CD14-positive monocyte (primary cell): ENCODE measurements at regions not wholly inside any gene's neighbourhood (a gene's known extent, or its start where the extent isn't known, plus 50 kb on each side); places are given as distances from the start of the nearest gene placed in this dataset.

ENCODE experiments used
- DNase-seq, 3 donors: peaks; one replicate each; pipeline ENCODE4 v3.0.0-alpha.2; 2011 to 2022
- H2AFZ ChIP-seq: 2 replicates; pipeline ENCODE4 v1.6.0; 2012; ENCODE audit warnings: mild to moderate bottlenecking, low read depth, low read length, inconsistent platforms; ENCODE audit not compliant: insufficient read depth, poor library complexity, severe bottlenecking
- H3K27ac ChIP-seq, 2 donors: 1 replicate in 1 of 2; 2 replicates in 1 of 2; pipeline ENCODE4 v1.5.1; 2012 to 2013; ENCODE audit warnings: low read length in 2 of 2, control low read depth in 1 of 2, inconsistent platforms in 1 of 2, low read depth in 1 of 2, mild to moderate bottlenecking in 1 of 2
- H3K27me3 ChIP-seq, 2 donors: one replicate each; pipeline versions ENCODE4 v1.6.0 to v1.6.1; 2011 to 2013; ENCODE audit warnings: low read length in 2 of 2; ENCODE audit not compliant: control insufficient read depth in 2 of 2, insufficient read depth in 2 of 2
- H3K36me3 ChIP-seq, 2 donors: replicated peaks in 1 of 2; 1 replicate in 1 of 2; 2 replicates in 1 of 2; pipeline versions ENCODE4 v1.5.1 to v1.6.1; 2012 to 2013; ENCODE audit warnings: low read length in 2 of 2, control low read depth in 1 of 2, inconsistent platforms in 1 of 2, mild to moderate bottlenecking in 1 of 2; ENCODE audit not compliant: insufficient read depth in 2 of 2, control insufficient read depth in 1 of 2
- H3K4me1 ChIP-seq, 2 donors: 1 replicate in 1 of 2; 2 replicates in 1 of 2; pipeline versions ENCODE4 v1.5.1 to v1.6.1; 2012 to 2013; ENCODE audit warnings: low read length in 2 of 2, control low read depth in 1 of 2, inconsistent platforms in 1 of 2, mild to moderate bottlenecking in 1 of 2, moderate library complexity in 1 of 2; ENCODE audit not compliant: insufficient read depth in 2 of 2, control insufficient read depth in 1 of 2
- H3K4me2 ChIP-seq: replicated peaks from 2 replicates; pipeline ENCODE3; 2012; ENCODE audit warnings: low read length, moderate library complexity, mild to moderate bottlenecking; ENCODE audit not compliant: poor library complexity, severe bottlenecking; ENCODE audit errors: extremely low read depth
- H3K4me3 ChIP-seq, 3 experiments: fragments of 200-600 bp in 1 of 3; sonication (generic) in 1 of 3; replicated peaks in 1 of 3; 1 replicate in 2 of 3; 2 replicates in 1 of 3; pipeline ENCODE4 v1.5.1; 2011 to 2013; ENCODE audit warnings: low read length in 3 of 3, mild to moderate bottlenecking in 3 of 3, control low read depth in 2 of 3, low read depth in 2 of 3, inconsistent platforms in 1 of 3, moderate library complexity in 1 of 3
- H3K79me2 ChIP-seq: 2 replicates; pipeline ENCODE4 v1.6.0; 2012; ENCODE audit warnings: mild to moderate bottlenecking, control low read depth, inconsistent platforms, low read length, moderate library complexity; ENCODE audit not compliant: insufficient read depth
- H3K9ac ChIP-seq: 2 replicates; pipeline ENCODE4 v1.6.0; 2017; ENCODE audit warnings: low read length, mild to moderate bottlenecking; ENCODE audit not compliant: insufficient read depth, poor library complexity, severe bottlenecking
- H3K9me3 ChIP-seq, 2 donors: replicated peaks in 1 of 2; 1 replicate in 1 of 2; 2 replicates in 1 of 2; pipeline versions ENCODE4 v1.5.1 to v1.6.1; 2012 to 2013; ENCODE audit warnings: low read length in 2 of 2, control low read depth in 1 of 2; ENCODE audit not compliant: control insufficient read depth in 1 of 2, insufficient read depth in 1 of 2
- H4K20me1 ChIP-seq: 2 replicates; pipeline ENCODE4 v1.6.0; 2012; ENCODE audit warnings: mild to moderate bottlenecking, low read length, control low read depth, moderate library complexity; ENCODE audit not compliant: insufficient read depth
- H3K27ac Mint-ChIP-seq, 7 donors: one replicate each; pipeline ENCODE4 v1.8.0; 2020; ENCODE audit warnings: mild to moderate bottlenecking in 7 of 7, mixed read lengths in 7 of 7, moderate library complexity in 6 of 7, inconsistent platforms in 2 of 7
- H3K27me3 Mint-ChIP-seq, 3 donors: one replicate each; pipeline ENCODE4 v1.8.0; 2021 to 2022; ENCODE audit warnings: low read depth in 3 of 3, mild to moderate bottlenecking in 3 of 3, mixed read lengths in 3 of 3, moderate library complexity in 3 of 3, inconsistent platforms in 1 of 3
- H3K36me3 Mint-ChIP-seq, 2 donors: one replicate each; pipeline ENCODE4 v1.8.0; 2020; ENCODE audit warnings: mixed read lengths in 2 of 2, inconsistent platforms in 1 of 2, mild to moderate bottlenecking in 1 of 2
- H3K4me1 Mint-ChIP-seq: one replicate; pipeline ENCODE4 v1.8.0; 2020; ENCODE audit warnings: mild to moderate bottlenecking, mixed read lengths
- H3K4me3 Mint-ChIP-seq, 2 donors: one replicate each; pipeline ENCODE4 v1.8.0; 2020; ENCODE audit warnings: mild to moderate bottlenecking in 2 of 2, mixed read lengths in 2 of 2, moderate library complexity in 1 of 2
- H3K9me3 Mint-ChIP-seq, 7 donors: one replicate each; pipeline ENCODE4 v1.8.0; 2020 to 2022; ENCODE audit warnings: mixed read lengths in 7 of 7, mild to moderate bottlenecking in 6 of 7, moderate library complexity in 6 of 7, inconsistent platforms in 2 of 7
- WGBS: methylation state at CpG from one replicate; pipeline ENCODE4 v1.1.5; 2013; ENCODE audit warnings: missing lambda C conversion rate; ENCODE audit not compliant: insufficient coverage; 5-methylcytosine and 5-hydroxymethylcytosine counted together
- intact Hi-C, 2 donors: fragments of 100-400 bp; cut with micrococcal nuclease; formaldehyde crosslinking; loops; one replicate each; pipeline versions ENCODE4 v1.15.0 to v1.15.1; 2023
- TF ChIP-seq, protein P1 (sequence below): fragments of 200-600 bp; IDR thresholded peaks from one replicate; pipeline ENCODE4 v1.8.0; 2022; ENCODE audit warnings: antibody characterized with exemption, mild to moderate bottlenecking

DNA sequence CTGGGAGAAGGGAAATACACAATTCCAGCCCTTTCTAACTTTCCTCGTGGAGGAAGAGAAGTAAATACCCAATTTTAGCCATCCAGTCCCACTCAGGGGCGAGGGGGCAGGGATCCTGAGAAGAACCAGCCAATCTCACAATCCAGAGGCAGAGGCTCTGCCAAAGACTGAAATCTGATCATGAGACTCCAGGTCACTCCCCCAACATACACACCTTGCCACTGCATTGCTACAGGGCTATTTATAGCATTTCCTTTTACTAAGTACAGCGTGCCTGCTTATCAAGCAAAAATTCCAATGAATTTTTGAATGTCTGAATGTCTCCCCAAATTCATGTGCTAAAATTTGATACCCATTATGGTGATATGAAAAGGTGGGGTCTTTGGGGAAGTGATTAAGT is 1687.5 kb downstream of the EFNB2 start:
- no peak overlapping the region for H3K27ac Mint-ChIP-seq
- Histone ChIP-seq H4K20me1 (no peaks in the 10 kb centered on the region), H2AFZ (no peak overlapping the region), H3K9me3 (no peaks in the 10 kb centered on the region), H3K4me1 (no peaks in the 10 kb centered on the region), H3K36me3 (no peaks in the 10 kb centered on the region), H3K4me2 (no peak overlapping the region), H3K9ac (no peak overlapping the region), H3K27me3 (no peaks in the 10 kb centered on the region), H3K27ac (no peak overlapping the region), H3K4me3 (no peak overlapping the region), H3K79me2 (no peaks in the 10 kb centered on the region)
- no peak for DNase-seq
- peaks cover 3% of the 10 kb centered on the region for H3K4me1 Mint-ChIP-seq
- TF ChIP-seq, protein P1, sequence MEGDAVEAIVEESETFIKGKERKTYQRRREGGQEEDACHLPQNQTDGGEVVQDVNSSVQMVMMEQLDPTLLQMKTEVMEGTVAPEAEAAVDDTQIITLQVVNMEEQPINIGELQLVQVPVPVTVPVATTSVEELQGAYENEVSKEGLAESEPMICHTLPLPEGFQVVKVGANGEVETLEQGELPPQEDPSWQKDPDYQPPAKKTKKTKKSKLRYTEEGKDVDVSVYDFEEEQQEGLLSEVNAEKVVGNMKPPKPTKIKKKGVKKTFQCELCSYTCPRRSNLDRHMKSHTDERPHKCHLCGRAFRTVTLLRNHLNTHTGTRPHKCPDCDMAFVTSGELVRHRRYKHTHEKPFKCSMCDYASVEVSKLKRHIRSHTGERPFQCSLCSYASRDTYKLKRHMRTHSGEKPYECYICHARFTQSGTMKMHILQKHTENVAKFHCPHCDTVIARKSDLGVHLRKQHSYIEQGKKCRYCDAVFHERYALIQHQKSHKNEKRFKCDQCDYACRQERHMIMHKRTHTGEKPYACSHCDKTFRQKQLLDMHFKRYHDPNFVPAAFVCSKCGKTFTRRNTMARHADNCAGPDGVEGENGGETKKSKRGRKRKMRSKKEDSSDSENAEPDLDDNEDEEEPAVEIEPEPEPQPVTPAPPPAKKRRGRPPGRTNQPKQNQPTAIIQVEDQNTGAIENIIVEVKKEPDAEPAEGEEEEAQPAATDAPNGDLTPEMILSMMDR = no peak
- H3K27me3 Mint-ChIP-seq = no peaks in the 10 kb centered on the region
- H3K36me3 Mint-ChIP-seq = no peaks in the 10 kb centered on the region
- no peak overlapping the region for H3K4me3 Mint-ChIP-seq
- whole genome bisulfite sequencing = 71% methylated on average over 1 of the region's 3 CpGs
- H3K9me3 Mint-ChIP-seq = peaks cover 0 to under 1% (median 0%) of the 10 kb centered on the region in 7 donors
- intact Hi-C loops = no loop called here

GRCh38 chr13:104843401-104843800 is 1692.1 kb downstream of the EFNB2 start:
- H3K4me3 ChIP-seq = no peak overlapping the region
- no peaks in the 10 kb centered on the region for H3K79me2 ChIP-seq
- H2AFZ ChIP-seq = no peak overlapping the region
- H3K9me3 ChIP-seq = no peaks in the 10 kb centered on the region
- TF ChIP-seq, protein P1 = no peak
- Mint-ChIP-seq H3K36me3 (no peaks in the 10 kb centered on the region), H3K9me3 (no peaks in the 10 kb centered on the region), H3K4me1 (peaks cover 3% of the 10 kb centered on the region), H3K4me3 (no peak overlapping the region), H3K27ac (no peak overlapping the region), H3K27me3 (no peaks in the 10 kb centered on the region)
- no peak overlapping the region for H3K9ac ChIP-seq
- no peak overlapping the region for H3K4me2 ChIP-seq
- no peak for DNase-seq
- no peaks in the 10 kb centered on the region for H3K36me3 ChIP-seq
- no peak overlapping the region for H3K27ac ChIP-seq
- no peaks in the 10 kb centered on the region for H4K20me1 ChIP-seq
- intact Hi-C loops = no loop called here
- no peaks in the 10 kb centered on the region for H3K4me1 ChIP-seq
- H3K27me3 ChIP-seq = no peaks in the 10 kb centered on the region
